ENCODE measurements at regions not wholly inside any gene's neighbourhood (a gene's known extent, or its start where the extent isn't known, plus 50 kb on each side); places are given as distances from the start of the nearest gene placed in this dataset.
"Not testable (repeated sequence)": the region's sequence is repeated elsewhere in the genome, so short reads cannot be mapped to it uniquely, and the experiment has no call there.

DNA sequence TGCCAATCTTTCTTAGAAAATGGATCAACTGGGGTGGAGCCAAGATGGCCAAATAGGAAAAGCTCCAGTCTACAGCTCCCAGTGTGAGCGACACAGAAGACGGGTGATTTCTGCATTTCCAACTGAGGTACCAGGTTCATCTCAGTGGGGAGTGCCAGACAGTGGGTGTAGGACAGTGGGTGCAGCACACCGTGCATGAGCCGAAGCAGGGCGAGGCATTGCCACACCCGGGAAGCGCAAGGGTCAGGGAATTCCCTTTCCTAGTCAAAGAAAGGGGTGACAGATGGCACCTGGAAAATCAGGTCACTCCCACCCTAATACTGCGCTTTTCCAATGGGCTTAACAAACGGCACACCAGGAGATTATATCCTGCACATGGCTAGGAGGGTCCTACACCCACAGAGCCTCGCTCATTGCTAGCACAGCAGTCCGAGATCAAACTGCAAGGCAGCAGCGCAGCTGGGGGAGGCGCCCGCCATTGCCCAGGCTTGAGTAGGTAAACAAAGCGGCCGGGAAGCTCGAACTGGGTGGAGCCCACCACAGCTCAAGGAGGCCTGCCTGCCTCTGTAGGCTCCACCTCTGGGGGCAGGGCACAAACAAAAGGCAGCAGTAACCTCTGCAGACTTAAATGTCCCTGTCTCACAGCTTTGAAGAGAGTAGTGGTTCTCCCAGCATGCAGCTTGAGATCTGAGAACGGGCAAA, 61.3 kb upstream of the LHFPL2 start:
- BruUV-seq (replicated peaks); H3K9me2 ChIP-seq (ENCODE audit: insufficient read depth); H3F3A ChIP-seq (ENCODE audit: insufficient read depth, low read depth); CTCF ChIA-PET; H3K9me3 ChIP-seq (ENCODE audit: insufficient read depth, low read depth); H3K4me3 ChIP-seq; DNase-seq; H3K79me2 ChIP-seq (ENCODE audit: low read depth); H2AFZ ChIP-seq; H4K20me1 ChIP-seq (ENCODE audit: insufficient read depth); H3K4me2 ChIP-seq; H3K27ac ChIP-seq; H3K36me3 ChIP-seq (ENCODE audit: low read depth); H3K27me3 ChIP-seq (ENCODE audit: insufficient read depth, low read depth); intact Hi-C loops (cut with micrococcal nuclease; ENCODE audit: unreplicated experiment); H3K4me1 ChIP-seq (replicated peaks; ENCODE audit: insufficient read depth); POLR2A ChIA-PET (ENCODE audit: unreplicated experiment): not testable (repeated sequence)

DNA sequence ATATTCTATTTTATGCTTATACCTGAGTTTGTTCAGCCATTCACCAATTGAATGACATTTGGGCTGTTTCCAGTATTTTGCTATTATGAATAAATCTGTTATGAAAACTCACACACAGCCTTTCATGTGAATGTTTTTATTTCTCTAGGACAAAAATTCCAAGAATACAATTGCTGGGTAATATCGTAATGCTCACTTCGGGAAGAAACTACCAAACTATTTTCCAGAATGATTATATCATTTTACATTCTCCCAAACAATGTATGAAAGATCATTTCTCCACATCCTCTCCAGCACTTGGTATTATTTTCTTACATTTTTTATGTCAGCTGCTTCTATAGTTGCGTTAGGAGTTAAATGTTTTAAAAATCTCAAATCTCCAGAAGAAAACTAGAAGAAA, 58.3 kb upstream of the LHFPL2 start:
- Histone ChIP-seq H3K27me3 (ENCODE audit: insufficient read depth, low read depth) (no peaks in the 10 kb centered on the region), H3K9me2 (ENCODE audit: insufficient read depth) (no peaks in the 10 kb centered on the region), H3K4me3 (no peak overlapping the region), H2AFZ (no peak overlapping the region), H3K9me3 (ENCODE audit: insufficient read depth, low read depth) (no peaks in the 10 kb centered on the region), H3F3A (ENCODE audit: insufficient read depth, low read depth) (peaks cover 4% of the 10 kb centered on the region; the same call in 1 of the 2 replicates), H3K4me1 (replicated peaks; ENCODE audit: insufficient read depth) (no peaks in the 10 kb centered on the region), H3K36me3 (ENCODE audit: low read depth) (no peaks in the 10 kb centered on the region), H3K27ac (no peak overlapping the region), H4K20me1 (ENCODE audit: insufficient read depth) (no peaks in the 10 kb centered on the region), H3K79me2 (ENCODE audit: low read depth) (no peaks in the 10 kb centered on the region), H3K4me2 (no peak overlapping the region)
- no peak for TF ChIP-seq EZH2 (IDR thresholded peaks at IDR 0.05; ENCODE audit: low read depth)
- TF ChIP-seq, protein P1, sequence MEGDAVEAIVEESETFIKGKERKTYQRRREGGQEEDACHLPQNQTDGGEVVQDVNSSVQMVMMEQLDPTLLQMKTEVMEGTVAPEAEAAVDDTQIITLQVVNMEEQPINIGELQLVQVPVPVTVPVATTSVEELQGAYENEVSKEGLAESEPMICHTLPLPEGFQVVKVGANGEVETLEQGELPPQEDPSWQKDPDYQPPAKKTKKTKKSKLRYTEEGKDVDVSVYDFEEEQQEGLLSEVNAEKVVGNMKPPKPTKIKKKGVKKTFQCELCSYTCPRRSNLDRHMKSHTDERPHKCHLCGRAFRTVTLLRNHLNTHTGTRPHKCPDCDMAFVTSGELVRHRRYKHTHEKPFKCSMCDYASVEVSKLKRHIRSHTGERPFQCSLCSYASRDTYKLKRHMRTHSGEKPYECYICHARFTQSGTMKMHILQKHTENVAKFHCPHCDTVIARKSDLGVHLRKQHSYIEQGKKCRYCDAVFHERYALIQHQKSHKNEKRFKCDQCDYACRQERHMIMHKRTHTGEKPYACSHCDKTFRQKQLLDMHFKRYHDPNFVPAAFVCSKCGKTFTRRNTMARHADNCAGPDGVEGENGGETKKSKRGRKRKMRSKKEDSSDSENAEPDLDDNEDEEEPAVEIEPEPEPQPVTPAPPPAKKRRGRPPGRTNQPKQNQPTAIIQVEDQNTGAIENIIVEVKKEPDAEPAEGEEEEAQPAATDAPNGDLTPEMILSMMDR (conservative IDR thresholded peaks at IDR 0.05) = no peak
- DNase-seq = no peak
- ChIA-PET CTCF (no interaction called here), POLR2A (ENCODE audit: unreplicated experiment) (no interaction called here)
- intact Hi-C loops (cut with micrococcal nuclease; ENCODE audit: unreplicated experiment) = no loop called here
- no TSS peak for BruUV-seq (replicated peaks)

DNA sequence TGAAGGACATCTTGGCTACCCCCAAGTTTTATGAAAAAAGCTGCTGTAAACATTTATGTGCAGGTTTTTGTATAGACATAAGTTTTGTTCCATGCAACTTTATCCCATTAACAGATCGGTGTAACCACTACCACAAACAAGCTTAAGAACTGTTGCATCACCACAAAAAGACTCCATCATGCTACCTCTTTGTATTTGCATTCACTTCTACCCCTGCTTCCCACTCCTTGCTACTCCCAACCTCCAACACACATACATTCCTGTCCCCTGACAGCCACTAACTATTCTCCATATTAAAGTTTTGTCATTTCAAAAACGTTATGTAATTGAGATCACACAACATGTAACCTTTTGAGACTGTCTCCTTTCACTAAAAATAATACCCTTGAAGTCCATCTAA, 57.8 kb upstream of the LHFPL2 start:
- no peak for DNase-seq
- H3F3A ChIP-seq (ENCODE audit: insufficient read depth, low read depth) = peaks cover 4% of the 10 kb centered on the region; the same call in 1 of the 2 replicates
- no peaks in the 10 kb centered on the region for H3K9me2 ChIP-seq (ENCODE audit: insufficient read depth)
- ChIA-PET CTCF (no interaction called here), POLR2A (ENCODE audit: unreplicated experiment) (no interaction called here)
- intact Hi-C loops (cut with micrococcal nuclease; ENCODE audit: unreplicated experiment) = no loop called here
- no peak overlapping the region for H3K27ac ChIP-seq
- BruUV-seq (replicated peaks) = no TSS peak
- H3K79me2 ChIP-seq (ENCODE audit: low read depth) = no peaks in the 10 kb centered on the region
- H3K9me3 ChIP-seq (ENCODE audit: insufficient read depth, low read depth) = no peaks in the 10 kb centered on the region
- no peak overlapping the region for H3K4me2 ChIP-seq
- H3K4me1 ChIP-seq (replicated peaks; ENCODE audit: insufficient read depth) = no peaks in the 10 kb centered on the region
- no peaks in the 10 kb centered on the region for H4K20me1 ChIP-seq (ENCODE audit: insufficient read depth)
- no peak for TF ChIP-seq EZH2 (IDR thresholded peaks at IDR 0.05; ENCODE audit: low read depth)
- H3K27me3 ChIP-seq (ENCODE audit: insufficient read depth, low read depth) = no peaks in the 10 kb centered on the region
- no peak overlapping the region for H3K4me3 ChIP-seq
- no peak overlapping the region for H2AFZ ChIP-seq
- no peaks in the 10 kb centered on the region for H3K36me3 ChIP-seq (ENCODE audit: low read depth)

DNA sequence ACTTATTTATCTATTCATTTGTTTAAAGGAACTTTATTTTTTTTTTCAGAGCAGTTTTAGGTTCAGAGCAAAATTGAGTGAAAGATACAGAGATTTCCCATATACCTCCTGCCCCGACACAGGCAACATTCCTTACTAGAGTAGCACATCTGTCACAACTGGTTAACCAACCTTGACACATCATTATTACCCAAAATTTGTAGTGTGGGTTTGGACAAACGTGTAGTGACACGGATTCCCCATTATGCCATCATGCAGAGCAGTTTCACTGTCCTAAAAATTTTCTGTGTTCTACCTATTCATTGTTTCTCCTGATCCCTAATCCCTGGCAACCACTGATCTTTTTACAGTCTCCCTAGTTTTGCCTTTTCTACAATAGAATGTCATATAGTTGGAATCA, 57.3 kb upstream of the LHFPL2 start:
- DNase-seq = no peak
- no peaks in the 10 kb centered on the region for H3K36me3 ChIP-seq (ENCODE audit: low read depth)
- TF ChIP-seq EZH2 (IDR thresholded peaks at IDR 0.05; ENCODE audit: low read depth) = no peak
- TF ChIP-seq, protein P1 (conservative IDR thresholded peaks at IDR 0.05) = no peak
- H3K9me2 ChIP-seq (ENCODE audit: insufficient read depth) = no peaks in the 10 kb centered on the region
- ChIA-PET CTCF (no interaction called here), POLR2A (ENCODE audit: unreplicated experiment) (no interaction called here)
- no peak overlapping the region for H3K4me2 ChIP-seq
- H3K4me3 ChIP-seq = no peak overlapping the region
- H3K4me1 ChIP-seq (replicated peaks; ENCODE audit: insufficient read depth) = peaks cover 4% of the 10 kb centered on the region
- no peak overlapping the region for H3K27ac ChIP-seq
- no peaks in the 10 kb centered on the region for H3K9me3 ChIP-seq (ENCODE audit: insufficient read depth, low read depth)
- H3F3A ChIP-seq (ENCODE audit: insufficient read depth, low read depth) = peaks cover 6% of the 10 kb centered on the region
- no TSS peak for BruUV-seq (replicated peaks)
- intact Hi-C loops (cut with micrococcal nuclease; ENCODE audit: unreplicated experiment) = no loop called here
- no peaks in the 10 kb centered on the region for H3K27me3 ChIP-seq (ENCODE audit: insufficient read depth, low read depth)
- no peak overlapping the region for H2AFZ ChIP-seq
- H4K20me1 ChIP-seq (ENCODE audit: insufficient read depth) = no peaks in the 10 kb centered on the region
- no peaks in the 10 kb centered on the region for H3K79me2 ChIP-seq (ENCODE audit: low read depth)
